ENCODE measurements at regions not wholly inside any gene's neighbourhood (a gene's known extent, or its start where the extent isn't known, plus 50 kb on each side); places are given as distances from the start of the nearest gene placed in this dataset.

- whole genome bisulfite sequencing: 82% methylated on average over 1 of the region's 1 CpG
- no peak for DNase-seq (ENCODE audit: low spot score)
- H3K4me1 ChIP-seq (replicated peaks): no peaks in the 10 kb centered on the region
- no peaks in the 10 kb centered on the region for H3K9me3 ChIP-seq
- H3K27ac ChIP-seq: no peak overlapping the region
- intact Hi-C loops (cut with DNase I): no loop called here
- H3K27me3 ChIP-seq (replicated peaks; ENCODE audit: insufficient read depth): no peaks in the 10 kb centered on the region
- TF ChIP-seq POLR2AphosphoS5 (IDR thresholded peaks at IDR 0.05): no peak
- H3K4me3 ChIP-seq: no peak overlapping the region
- H3K36me3 ChIP-seq: no peaks in the 10 kb centered on the region
Measured at GRCh38 chr3:181860235-181860634, 148.5 kb downstream of the SOX2 start.

- DNase-seq (ENCODE audit: low spot score): no peak
- Histone ChIP-seq H3K9me3 (no peaks in the 10 kb centered on the region), H3K4me3 (no peak overlapping the region), H3K4me1 (replicated peaks) (no peaks in the 10 kb centered on the region), H3K27me3 (replicated peaks; ENCODE audit: insufficient read depth) (no peaks in the 10 kb centered on the region), H3K36me3 (no peaks in the 10 kb centered on the region), H3K27ac (no peak overlapping the region)
- TF ChIP-seq CTCF (IDR thresholded peaks at IDR 0.05): no peak
- TF ChIP-seq POLR2AphosphoS5 (IDR thresholded peaks at IDR 0.05): no peak
- no peak for TF ChIP-seq POLR2A (IDR thresholded peaks at IDR 0.05)
- intact Hi-C loops (cut with DNase I): no loop called here
- WGBS: 92% methylated on average over 3 of the region's 3 CpGs
Measured at GRCh38 chr3:181862502-181862901, 150.8 kb downstream of the SOX2 start.

- H3K27me3 ChIP-seq (replicated peaks; ENCODE audit: insufficient read depth): no peaks in the 10 kb centered on the region
- 76% methylated on average over 4 of the region's 4 CpGs for WGBS
- no peaks in the 10 kb centered on the region for H3K9me3 ChIP-seq
- no peak for DNase-seq (ENCODE audit: low spot score)
- intact Hi-C loops (cut with DNase I): no loop called here
- no peaks in the 10 kb centered on the region for H3K4me1 ChIP-seq (replicated peaks)
- no peak overlapping the region for H3K27ac ChIP-seq
- no peaks in the 10 kb centered on the region for H3K36me3 ChIP-seq
- no peak overlapping the region for H3K4me3 ChIP-seq
- TF ChIP-seq CTCF (IDR thresholded peaks at IDR 0.05): no peak
- no peak for TF ChIP-seq POLR2AphosphoS5 (IDR thresholded peaks at IDR 0.05)
- TF ChIP-seq POLR2A (IDR thresholded peaks at IDR 0.05): no peak
Measured at GRCh38 chr3:181868576-181869082, 156.9 kb downstream of the SOX2 start.

- DNase-seq (ENCODE audit: low spot score): no peak
- Histone ChIP-seq H3K9me3 (no peaks in the 10 kb centered on the region), H3K4me1 (replicated peaks) (no peaks in the 10 kb centered on the region), H3K36me3 (no peaks in the 10 kb centered on the region), H3K27me3 (replicated peaks; ENCODE audit: insufficient read depth) (no peaks in the 10 kb centered on the region), H3K27ac (no peak overlapping the region), H3K4me3 (no peak overlapping the region)
- intact Hi-C loops (cut with DNase I): no loop called here
- WGBS: 75% methylated on average over 1 of the region's 1 CpG
- TF ChIP-seq POLR2AphosphoS5 (IDR thresholded peaks at IDR 0.05) (no peak), POLR2A (IDR thresholded peaks at IDR 0.05) (no peak), CTCF (IDR thresholded peaks at IDR 0.05) (no peak)
Measured at GRCh38 chr3:181872887-181873286, 161.2 kb downstream of the SOX2 start.

- Histone ChIP-seq H3K36me3 (no peaks in the 10 kb centered on the region), H3K27ac (no peak overlapping the region), H3K4me3 (no peak overlapping the region), H3K9me3 (no peaks in the 10 kb centered on the region), H3K27me3 (replicated peaks; ENCODE audit: insufficient read depth) (no peaks in the 10 kb centered on the region), H3K4me1 (replicated peaks) (no peaks in the 10 kb centered on the region)
- intact Hi-C loops (cut with DNase I): no loop called here
- DNase-seq (ENCODE audit: low spot score): no peak
- WGBS: 10% methylated on average over 1 of the region's 1 CpG
- TF ChIP-seq POLR2A (IDR thresholded peaks at IDR 0.05) (no peak), POLR2AphosphoS5 (IDR thresholded peaks at IDR 0.05) (no peak), CTCF (IDR thresholded peaks at IDR 0.05) (no peak)
Measured at GRCh38 chr3:181879926-181880325, 168.2 kb downstream of the SOX2 start.

Measured in prostate gland (tissue), 2 donors.